Neural cell (in vitro differentiated cells): ENCODE measurements at regions not wholly inside any gene's neighbourhood (a gene's known extent, or its start where the extent isn't known, plus 50 kb on each side); places are given as distances from the start of the nearest gene placed in this dataset.

Experiments used
- H2AFZ ChIP-seq: fragments of 200-600, 300-800 bp; sonication (generic), shearing (Covaris generic); 2 replicates; pipeline ENCODE4 v1.6.0; 2014; ENCODE audit warnings: low read depth, mild to moderate bottlenecking, antibody characterized with exemption, low read length, moderate library complexity
- H3F3A ChIP-seq: fragments of 200-600 bp; shearing (Covaris generic); 2 replicates; pipeline ENCODE4 v1.6.1; 2016; ENCODE audit warnings: mild to moderate bottlenecking, moderate library complexity, mixed read lengths, antibody characterized with exemption, low read length; ENCODE audit not compliant: insufficient read depth, poor library complexity, severe bottlenecking
- H3K27ac ChIP-seq: fragments of 200-600, 300-800 bp; sonication (generic), shearing (Covaris generic); 2 replicates; pipeline ENCODE4 v1.5.1; 2014; ENCODE audit warnings: mild to moderate bottlenecking, low read length, moderate library complexity
- H3K27me3 ChIP-seq: fragments of 300-800, 200-600 bp; sonication (generic), shearing (Covaris generic); 2 replicates; pipeline ENCODE4 v1.6.0; 2014; ENCODE audit warnings: mild to moderate bottlenecking, low read depth, low read length, moderate library complexity; ENCODE audit not compliant: insufficient read depth
- H3K36me3 ChIP-seq: fragments of 300-800, 200-600 bp; sonication (generic), shearing (Covaris generic); 2 replicates; pipeline ENCODE4 v1.5.1; 2014; ENCODE audit warnings: mild to moderate bottlenecking, antibody characterized with exemption, low read length, moderate library complexity; ENCODE audit not compliant: insufficient read depth
- H3K4me2 ChIP-seq: fragments of 300-800, 200-600 bp; sonication (generic), shearing (Covaris generic); 2 replicates; pipeline ENCODE4 v1.6.0; 2014; ENCODE audit warnings: mild to moderate bottlenecking, low read length
- H3K4me3 ChIP-seq: fragments of 300-800, 200-600 bp; sonication (generic), shearing (Covaris generic); 2 replicates; pipeline ENCODE4 v1.5.1; 2014; ENCODE audit warnings: mild to moderate bottlenecking, low read length, moderate library complexity
- H3K79me2 ChIP-seq: fragments of 200-600 bp; shearing (Covaris generic); replicated peaks from 2 replicates; pipeline ENCODE4 v1.6.0; 2014; ENCODE audit warnings: mild to moderate bottlenecking, low read length, moderate library complexity; ENCODE audit not compliant: insufficient read depth
- H3K9ac ChIP-seq: fragments of 300-800, 200-600 bp; sonication (generic), shearing (Covaris generic); 2 replicates; pipeline ENCODE4 v1.6.1; 2016; ENCODE audit warnings: mild to moderate bottlenecking, low read length, mixed read lengths
- H3K9me2 ChIP-seq: fragments of 200-600 bp; shearing (Covaris generic); 2 replicates; pipeline ENCODE4 v1.6.1; 2016; ENCODE audit warnings: mild to moderate bottlenecking, low read length, mixed read lengths; ENCODE audit not compliant: insufficient read depth
- H3K9me3 ChIP-seq: fragments of 200-600, 300-800 bp; sonication (generic), shearing (Covaris generic); 2 replicates; pipeline ENCODE4 v1.6.1; 2016; ENCODE audit warnings: mild to moderate bottlenecking, mixed run types, low read length, moderate library complexity, mixed read lengths
- H4K20me1 ChIP-seq: fragments of 200-600 bp; shearing (Covaris generic); 2 replicates; pipeline ENCODE4 v1.6.1; 2016; ENCODE audit warnings: mild to moderate bottlenecking, mixed run types; ENCODE audit not compliant: insufficient read depth
- CTCF ChIP-seq: fragments of 450-650 bp; IDR thresholded peaks from 2 replicates; pipeline ENCODE4 v1.5.1; 2014; ENCODE audit warnings: antibody characterized with exemption, mild to moderate bottlenecking, moderate library complexity; ENCODE audit not compliant: poor library complexity, severe bottlenecking
- EP300 ChIP-seq: fragments of 450-650 bp; conservative IDR thresholded peaks from 2 replicates; pipeline ENCODE4 v1.6.1; 2014; ENCODE audit warnings: antibody characterized with exemption, mild to moderate bottlenecking, moderate library complexity; ENCODE audit not compliant: poor library complexity, severe bottlenecking
- EZH2 ChIP-seq: fragments of 200-600, 300-800 bp; shearing (Covaris generic), sonication (generic); IDR thresholded peaks from 2 replicates; pipeline ENCODE4 v1.6.1; 2014; ENCODE audit warnings: antibody characterized with exemption, low read length, borderline replicate concordance, mild to moderate bottlenecking; ENCODE audit not compliant: insufficient read depth, poor library complexity, severe bottlenecking
- MXI1 ChIP-seq: fragments of 450-650 bp; conservative IDR thresholded peaks from 2 replicates; pipeline ENCODE4 v1.6.1; 2014; ENCODE audit warnings: antibody characterized with exemption, mild to moderate bottlenecking; ENCODE audit not compliant: poor library complexity, severe bottlenecking
- POLR2AphosphoS5 ChIP-seq: IDR thresholded peaks from 2 replicates; pipeline ENCODE4 v1.6.1; 2012
- RAD21 ChIP-seq: fragments of 450-650 bp; conservative IDR thresholded peaks from 2 replicates; pipeline ENCODE4 v1.6.1; 2014; ENCODE audit warnings: antibody characterized with exemption, mild to moderate bottlenecking, moderate library complexity
- SMC3 ChIP-seq: fragments of 450-650 bp; conservative IDR thresholded peaks from 2 replicates; pipeline ENCODE4 v1.6.1; 2014; ENCODE audit warnings: antibody characterized with exemption, mild to moderate bottlenecking, moderate library complexity; ENCODE audit not compliant: poor library complexity
- TAF1 ChIP-seq: IDR thresholded peaks from 2 replicates; pipeline ENCODE4 v1.6.1; 2012; ENCODE audit warnings: low read depth
- TF ChIP-seq, protein P1 (sequence below): IDR thresholded peaks from 2 replicates; pipeline ENCODE4 v1.6.1; 2012; ENCODE audit warnings: borderline replicate concordance

GRCh38 chr11:21806947-21807346 lies 385.9 kb upstream of the ANO5 start:
- Histone ChIP-seq H2AFZ (no peak overlapping the region), H3K4me2 (no peak overlapping the region), H3K9ac (no peak overlapping the region), H3K4me3 (no peak overlapping the region), H3K27ac (no peak overlapping the region), H3K79me2 (no peaks in the 10 kb centered on the region), H3K27me3 (no peaks in the 10 kb centered on the region), H3K36me3 (no peaks in the 10 kb centered on the region), H3K9me2 (no peaks in the 10 kb centered on the region), H3K9me3 (no peaks in the 10 kb centered on the region), H3F3A (no peaks in the 10 kb centered on the region), H4K20me1 (no peaks in the 10 kb centered on the region)
- TF ChIP-seq EP300 (no peak), EZH2 (no peak), MXI1 (no peak), RAD21 (no peak), CTCF (no peak), TAF1 (no peak), SMC3 (no peak)
- TF ChIP-seq, protein P1, sequence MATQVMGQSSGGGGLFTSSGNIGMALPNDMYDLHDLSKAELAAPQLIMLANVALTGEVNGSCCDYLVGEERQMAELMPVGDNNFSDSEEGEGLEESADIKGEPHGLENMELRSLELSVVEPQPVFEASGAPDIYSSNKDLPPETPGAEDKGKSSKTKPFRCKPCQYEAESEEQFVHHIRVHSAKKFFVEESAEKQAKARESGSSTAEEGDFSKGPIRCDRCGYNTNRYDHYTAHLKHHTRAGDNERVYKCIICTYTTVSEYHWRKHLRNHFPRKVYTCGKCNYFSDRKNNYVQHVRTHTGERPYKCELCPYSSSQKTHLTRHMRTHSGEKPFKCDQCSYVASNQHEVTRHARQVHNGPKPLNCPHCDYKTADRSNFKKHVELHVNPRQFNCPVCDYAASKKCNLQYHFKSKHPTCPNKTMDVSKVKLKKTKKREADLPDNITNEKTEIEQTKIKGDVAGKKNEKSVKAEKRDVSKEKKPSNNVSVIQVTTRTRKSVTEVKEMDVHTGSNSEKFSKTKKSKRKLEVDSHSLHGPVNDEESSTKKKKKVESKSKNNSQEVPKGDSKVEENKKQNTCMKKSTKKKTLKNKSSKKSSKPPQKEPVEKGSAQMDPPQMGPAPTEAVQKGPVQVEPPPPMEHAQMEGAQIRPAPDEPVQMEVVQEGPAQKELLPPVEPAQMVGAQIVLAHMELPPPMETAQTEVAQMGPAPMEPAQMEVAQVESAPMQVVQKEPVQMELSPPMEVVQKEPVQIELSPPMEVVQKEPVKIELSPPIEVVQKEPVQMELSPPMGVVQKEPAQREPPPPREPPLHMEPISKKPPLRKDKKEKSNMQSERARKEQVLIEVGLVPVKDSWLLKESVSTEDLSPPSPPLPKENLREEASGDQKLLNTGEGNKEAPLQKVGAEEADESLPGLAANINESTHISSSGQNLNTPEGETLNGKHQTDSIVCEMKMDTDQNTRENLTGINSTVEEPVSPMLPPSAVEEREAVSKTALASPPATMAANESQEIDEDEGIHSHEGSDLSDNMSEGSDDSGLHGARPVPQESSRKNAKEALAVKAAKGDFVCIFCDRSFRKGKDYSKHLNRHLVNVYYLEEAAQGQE: no peak

- Histone ChIP-seq H3K27me3 (no peaks in the 10 kb centered on the region), H3K36me3 (no peaks in the 10 kb centered on the region), H4K20me1 (no peaks in the 10 kb centered on the region), H3K27ac (no peak overlapping the region), H3K9ac (no peak overlapping the region), H3K4me2 (no peak overlapping the region), H3K4me3 (no peak overlapping the region), H3F3A (no peaks in the 10 kb centered on the region), H3K9me3 (no peaks in the 10 kb centered on the region), H3K9me2 (no peaks in the 10 kb centered on the region), H2AFZ (no peak overlapping the region), H3K79me2 (no peaks in the 10 kb centered on the region)
- no peak for TF ChIP-seq EP300
- TF ChIP-seq MXI1: no peak
- no peak for TF ChIP-seq TAF1
- TF ChIP-seq EZH2: no peak
- TF ChIP-seq POLR2AphosphoS5: no peak
- no peak for TF ChIP-seq RAD21
- TF ChIP-seq CTCF: no peak
- TF ChIP-seq, protein P1: no peak
- no peak for TF ChIP-seq SMC3
Measured at GRCh38 chr11:21807350-21807749, 385.5 kb upstream of the ANO5 start.
